NT2/D1 (cell line): ENCODE measurements at regions not wholly inside any gene's neighbourhood (a gene's known extent, or its start where the extent isn't known, plus 50 kb on each side); places are given as distances from the start of the nearest gene placed in this dataset.

ENCODE experiments used
- DNase-seq: peaks from one replicate; pipeline ENCODE4 v3.0.0-alpha.2; 2011; ENCODE audit warnings: low read depth, low spot score
- H3K27me3 ChIP-seq: 2 replicates; pipeline ENCODE4 v1.6.0; 2011; ENCODE audit warnings: mild to moderate bottlenecking; ENCODE audit not compliant: insufficient read length, insufficient read depth
- H3K36me3 ChIP-seq: 2 replicates; pipeline ENCODE4 v1.6.1; 2011; ENCODE audit warnings: mild to moderate bottlenecking, low read length, mixed read lengths; ENCODE audit not compliant: insufficient read depth, insufficient read length
- H3K4me1 ChIP-seq: 2 replicates; pipeline ENCODE4 v1.5.1; 2011; ENCODE audit not compliant: insufficient read depth, insufficient read length
- H3K4me3 ChIP-seq: 2 replicates; pipeline ENCODE4 v1.5.1; 2011; ENCODE audit warnings: low read depth; ENCODE audit not compliant: insufficient read length
- H3K9ac ChIP-seq: 2 replicates; pipeline ENCODE4 v1.6.0; 2011; ENCODE audit warnings: low read depth; ENCODE audit not compliant: insufficient read length
- H3K9me3 ChIP-seq: 2 replicates; pipeline ENCODE4 v1.5.1; 2011; ENCODE audit warnings: mild to moderate bottlenecking, low read length; ENCODE audit not compliant: insufficient read depth
- SUZ12 ChIP-seq: IDR thresholded peaks from 2 replicates; pipeline ENCODE4 v1.6.1; 2011; ENCODE audit not compliant: insufficient read length, insufficient read depth; ENCODE audit errors: extremely low read depth
- YY1 ChIP-seq: IDR thresholded peaks from 2 replicates; pipeline ENCODE4 v1.6.1; 2011; ENCODE audit not compliant: insufficient read length, insufficient read depth
- ZNF274 ChIP-seq: IDR thresholded peaks from 2 replicates; pipeline ENCODE4 v1.6.1; 2011; ENCODE audit warnings: mild to moderate bottlenecking, low read depth, low read length

DNA sequence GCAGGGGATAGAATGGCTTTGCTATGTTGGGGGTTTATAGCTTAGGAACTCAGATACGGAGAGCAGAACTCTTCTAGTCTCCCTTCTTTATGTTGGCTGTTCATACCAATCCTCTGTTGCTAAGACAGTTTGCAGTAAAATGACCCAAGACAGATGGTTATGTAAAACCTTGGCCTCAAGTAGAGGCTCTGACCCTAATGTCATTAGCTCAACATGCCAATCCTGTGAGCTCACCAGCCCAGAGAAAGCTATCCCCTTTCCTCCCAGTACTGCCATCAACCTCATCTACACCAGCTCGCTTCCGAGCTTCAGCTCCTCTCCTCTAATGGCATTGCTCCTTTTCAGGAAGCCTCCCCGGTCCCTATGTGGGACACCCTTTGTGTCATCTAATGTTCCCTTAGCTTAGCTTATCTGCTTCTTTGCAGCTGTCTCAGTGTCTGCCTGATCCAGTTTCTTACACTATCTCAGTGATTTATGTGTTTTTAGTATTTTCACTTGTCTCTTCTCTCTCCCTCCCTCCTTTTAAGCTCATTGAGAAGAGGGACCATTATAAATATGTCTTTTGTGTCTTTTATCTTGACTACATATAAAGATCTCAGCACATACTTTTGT lies 281.3 kb upstream of the CLINT1 start:
- no peaks in the 10 kb centered on the region for H3K36me3 ChIP-seq
- no peak overlapping the region for H3K4me3 ChIP-seq
- no peaks in the 10 kb centered on the region for H3K9me3 ChIP-seq
- DNase-seq, result no peak
- no peak overlapping the region for H3K9ac ChIP-seq
- no peaks in the 10 kb centered on the region for H3K4me1 ChIP-seq
- no peaks in the 10 kb centered on the region for H3K27me3 ChIP-seq
- TF ChIP-seq SUZ12 (no peak), ZNF274 (no peak), YY1 (no peak)

DNA sequence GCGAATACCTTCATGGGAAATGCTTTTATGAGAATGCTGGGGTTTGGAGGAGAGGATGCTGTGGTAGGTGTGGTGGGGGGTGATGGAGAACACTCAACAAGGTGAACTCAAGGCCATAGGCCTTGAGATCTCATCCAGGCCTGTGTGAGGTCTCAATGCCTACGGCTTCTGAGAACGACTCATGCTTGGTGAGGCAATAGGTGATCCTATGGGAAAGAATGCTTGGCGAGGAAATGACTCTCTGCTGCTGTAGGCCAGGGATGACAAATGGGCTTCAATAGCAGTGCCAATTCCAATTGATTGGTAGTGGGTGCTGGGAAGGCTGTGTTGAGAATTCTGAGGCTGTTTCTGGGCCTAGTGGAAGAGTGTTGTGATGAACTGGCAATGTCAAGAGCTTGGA lies 280.2 kb upstream of the CLINT1 start:
- no peaks in the 10 kb centered on the region for H3K36me3 ChIP-seq
- H3K9ac ChIP-seq, result no peak overlapping the region
- TF ChIP-seq YY1, result no peak
- TF ChIP-seq SUZ12, result no peak
- no peak for TF ChIP-seq ZNF274
- no peaks in the 10 kb centered on the region for H3K9me3 ChIP-seq
- no peak for DNase-seq
- no peaks in the 10 kb centered on the region for H3K4me1 ChIP-seq
- H3K27me3 ChIP-seq, result no peaks in the 10 kb centered on the region
- H3K4me3 ChIP-seq, result no peak overlapping the region

- H3K36me3 ChIP-seq, result no peaks in the 10 kb centered on the region
- H3K4me3 ChIP-seq, result no peak overlapping the region
- H3K4me1 ChIP-seq, result no peaks in the 10 kb centered on the region
- H3K9me3 ChIP-seq, result no peaks in the 10 kb centered on the region
- no peaks in the 10 kb centered on the region for H3K27me3 ChIP-seq
- peak; percentile 86 for DNase-seq
- no peak for TF ChIP-seq SUZ12
- TF ChIP-seq ZNF274, result no peak
- no peak for TF ChIP-seq YY1
- H3K9ac ChIP-seq, result no peak overlapping the region
These were observed 276.8 kb upstream of the CLINT1 start for GRCh38 chr5:158135682-158136179.

DNA sequence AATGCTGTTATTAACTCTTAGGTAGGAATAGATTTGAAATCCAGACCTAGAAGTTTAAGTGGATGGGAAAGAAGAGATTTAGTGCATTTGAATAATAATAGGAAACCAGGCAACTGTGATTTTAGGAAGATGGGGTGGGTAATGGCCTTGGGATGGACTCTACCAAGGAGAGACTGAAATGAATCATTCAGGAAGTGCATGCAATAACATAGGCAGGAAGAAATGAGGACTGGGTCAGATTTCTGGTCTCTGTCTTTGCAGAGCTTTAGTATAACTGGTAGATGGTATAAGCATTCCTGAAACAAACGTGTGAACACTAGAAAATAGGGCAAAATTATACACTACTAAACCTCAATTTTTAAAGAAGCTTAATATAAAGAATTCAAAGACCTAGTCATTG lies 274.4 kb upstream of the CLINT1 start:
- Histone ChIP-seq H3K4me1 (no peaks in the 10 kb centered on the region), H3K4me3 (no peak overlapping the region), H3K9ac (no peak overlapping the region), H3K36me3 (no peaks in the 10 kb centered on the region), H3K27me3 (no peaks in the 10 kb centered on the region), H3K9me3 (no peaks in the 10 kb centered on the region)
- DNase-seq, result no peak
- no peak for TF ChIP-seq ZNF274
- TF ChIP-seq SUZ12, result no peak
- no peak for TF ChIP-seq YY1

DNA sequence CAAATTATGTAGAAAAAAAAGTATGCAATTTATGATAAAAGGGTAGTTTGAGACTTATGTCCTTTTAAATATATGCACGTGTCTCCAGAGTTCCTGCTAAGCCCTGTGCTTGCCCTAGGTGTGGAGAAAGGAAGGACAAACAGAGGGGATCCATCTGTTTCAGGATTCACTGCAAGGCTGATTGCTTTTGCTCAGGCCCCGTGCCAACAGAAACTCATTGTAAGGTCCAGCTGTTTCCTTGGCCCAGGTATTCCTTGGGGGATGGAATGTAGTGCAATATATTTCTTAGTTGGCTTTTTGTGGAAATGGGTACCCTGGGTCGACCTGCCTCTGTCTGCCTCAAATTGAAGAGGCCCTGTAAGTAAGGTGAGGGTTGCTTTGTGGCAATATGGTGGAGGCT lies 268.6 kb upstream of the CLINT1 start:
- H3K9me3 ChIP-seq, result no peaks in the 10 kb centered on the region
- TF ChIP-seq SUZ12 (no peak), ZNF274 (no peak), YY1 (no peak)
- no peaks in the 10 kb centered on the region for H3K36me3 ChIP-seq
- no peak overlapping the region for H3K4me3 ChIP-seq
- H3K27me3 ChIP-seq, result no peaks in the 10 kb centered on the region
- no peaks in the 10 kb centered on the region for H3K4me1 ChIP-seq
- no peak for DNase-seq
- H3K9ac ChIP-seq, result no peak overlapping the region

DNA sequence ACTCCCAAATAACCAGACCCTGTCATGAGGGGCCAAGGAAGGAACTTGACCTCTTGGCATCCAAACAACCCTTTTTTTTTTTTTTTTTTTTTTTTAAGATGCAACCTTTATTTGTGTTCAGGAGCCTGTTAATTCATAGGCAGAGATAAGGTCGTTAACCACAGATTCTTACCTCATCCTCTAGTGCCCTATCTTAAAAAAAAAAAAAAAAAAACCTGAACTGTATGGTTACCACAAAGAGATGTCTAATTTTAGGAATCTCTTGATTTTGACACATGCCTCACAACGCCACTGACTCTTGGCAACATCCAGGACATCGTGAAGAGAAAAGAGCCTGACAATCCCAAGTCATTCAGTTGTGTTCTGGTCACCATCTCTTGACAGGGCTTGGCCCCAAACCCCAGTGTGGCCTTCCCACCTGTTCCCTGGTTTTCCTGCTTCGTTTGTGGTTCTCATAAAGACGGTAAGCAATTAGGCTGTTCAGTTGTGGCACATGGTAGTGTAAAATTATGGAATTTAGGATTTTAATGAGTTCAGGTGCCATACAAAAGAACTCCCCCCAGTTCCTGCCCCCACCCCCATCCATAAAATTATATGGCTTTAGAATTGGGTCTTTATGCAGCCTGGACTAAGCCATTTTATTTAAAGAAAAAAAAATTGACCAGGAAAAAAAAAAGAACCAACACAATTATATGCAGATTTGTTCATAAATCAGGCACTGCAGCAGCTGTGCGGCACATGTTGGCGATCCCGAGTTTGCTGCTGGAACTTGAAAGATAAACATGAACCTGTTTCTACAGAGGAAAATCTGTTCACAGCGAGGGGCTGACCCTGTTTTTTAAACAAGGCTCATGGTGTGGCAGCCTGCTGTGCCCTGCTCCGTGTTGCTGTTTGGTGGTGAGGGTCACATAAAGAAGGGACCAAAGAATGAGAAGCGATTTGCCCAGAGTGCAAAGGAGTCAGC lies 267.8 kb upstream of the CLINT1 start:
- no peak overlapping the region for H3K4me3 ChIP-seq
- H3K9ac ChIP-seq, result no peak overlapping the region
- no peak for DNase-seq
- H3K36me3 ChIP-seq, result no peaks in the 10 kb centered on the region
- H3K27me3 ChIP-seq, result no peaks in the 10 kb centered on the region
- TF ChIP-seq ZNF274, result no peak
- TF ChIP-seq YY1, result no peak
- no peak for TF ChIP-seq SUZ12
- no peaks in the 10 kb centered on the region for H3K4me1 ChIP-seq
- no peaks in the 10 kb centered on the region for H3K9me3 ChIP-seq

DNA sequence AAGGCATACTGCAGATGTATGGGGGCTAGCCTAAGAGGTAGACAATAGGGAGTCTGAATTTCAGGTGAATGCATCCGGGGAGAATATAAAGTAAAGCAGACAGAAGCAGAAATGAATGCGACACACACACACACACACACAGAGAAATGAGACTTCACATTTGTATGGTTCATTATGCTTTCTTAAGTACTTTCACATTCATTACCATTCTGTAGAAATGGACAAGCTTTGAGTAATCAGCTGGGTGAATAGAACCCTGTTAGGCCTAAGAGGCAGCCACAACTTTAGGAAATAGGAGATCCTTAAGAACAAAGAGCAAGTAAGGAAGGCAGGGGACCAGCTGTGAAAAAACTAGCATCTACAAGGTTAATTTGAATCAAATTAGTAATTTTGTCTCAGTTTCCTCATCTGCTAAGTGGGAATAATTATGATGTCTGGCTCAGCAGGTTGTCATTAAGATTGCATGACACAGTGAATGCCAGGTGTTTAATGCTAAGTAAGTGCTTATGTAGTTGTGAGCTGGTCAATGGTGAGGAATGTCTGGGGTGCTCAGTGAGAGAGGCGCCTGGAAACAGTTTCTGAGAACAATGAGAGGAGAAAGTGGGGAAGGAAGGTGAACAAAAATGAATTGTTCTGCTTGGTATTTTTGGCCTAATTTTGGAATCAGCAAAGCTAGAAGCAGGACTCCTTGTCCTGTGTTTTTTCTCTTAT lies 265.8 kb upstream of the CLINT1 start:
- TF ChIP-seq ZNF274, result no peak
- Histone ChIP-seq H3K36me3 (no peaks in the 10 kb centered on the region), H3K4me3 (no peak overlapping the region), H3K9ac (no peak overlapping the region), H3K4me1 (no peaks in the 10 kb centered on the region), H3K27me3 (no peaks in the 10 kb centered on the region), H3K9me3 (no peaks in the 10 kb centered on the region)
- DNase-seq, result no peak
